SIG-M5 (cell line): ENCODE measurements at regions not wholly inside any gene's neighbourhood (a gene's known extent, or its start where the extent isn't known, plus 50 kb on each side); places are given as distances from the start of the nearest gene placed in this dataset.

Experiments
- DNase-seq: peaks from one replicate; lab custom pipeline; 2025; lab: John Stamatoyannopoulos, UW

DNA sequence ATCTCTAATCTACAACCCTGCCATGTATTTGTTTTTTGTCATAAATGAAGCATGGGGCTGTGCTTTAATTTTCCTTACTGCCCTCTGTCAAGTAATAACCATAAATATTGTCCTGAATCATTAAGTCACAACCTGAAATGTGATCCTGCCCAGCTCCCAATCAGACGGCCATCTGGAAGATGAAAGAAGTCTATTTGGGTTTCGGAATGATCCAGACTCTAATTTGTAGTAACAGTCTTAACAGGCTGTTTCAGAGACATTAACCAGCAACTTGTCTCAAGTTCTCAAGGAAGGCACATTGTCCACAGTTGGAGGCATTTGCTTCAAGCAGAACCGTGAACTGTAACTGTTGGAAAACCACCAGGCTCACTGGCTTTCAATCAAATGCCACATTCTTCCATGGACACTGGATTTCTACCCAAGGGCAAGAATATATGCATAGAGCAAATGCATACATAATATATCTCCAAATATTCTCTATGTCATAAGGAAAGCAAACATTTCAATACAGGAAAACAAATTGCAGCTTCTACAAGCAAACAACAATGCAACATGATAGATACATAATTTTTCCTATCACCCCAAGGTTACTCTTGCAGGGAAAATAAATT lies 405.2 kb upstream of the NPVF start:
- no peak for DNase-seq

DNA sequence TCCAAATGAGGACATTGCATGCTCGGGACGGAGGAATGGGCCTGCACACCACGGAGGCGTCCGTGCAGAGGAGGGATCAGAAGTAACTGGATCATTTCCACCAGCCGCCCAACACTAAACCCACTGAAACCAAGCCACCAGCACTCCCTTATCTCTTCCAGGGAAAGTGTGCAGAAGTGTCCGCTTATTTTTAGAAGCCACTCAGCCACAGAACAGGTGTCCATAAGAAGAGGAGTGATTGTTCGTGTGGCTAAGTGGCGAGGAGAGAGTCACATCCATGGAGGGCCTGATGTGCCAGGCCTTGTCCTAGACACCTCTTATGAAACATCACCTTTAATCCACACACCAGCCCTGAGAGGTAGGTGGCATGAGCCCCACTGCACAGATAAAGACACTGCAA lies 407.9 kb upstream of the NPVF start:
- no peak for DNase-seq

DNA sequence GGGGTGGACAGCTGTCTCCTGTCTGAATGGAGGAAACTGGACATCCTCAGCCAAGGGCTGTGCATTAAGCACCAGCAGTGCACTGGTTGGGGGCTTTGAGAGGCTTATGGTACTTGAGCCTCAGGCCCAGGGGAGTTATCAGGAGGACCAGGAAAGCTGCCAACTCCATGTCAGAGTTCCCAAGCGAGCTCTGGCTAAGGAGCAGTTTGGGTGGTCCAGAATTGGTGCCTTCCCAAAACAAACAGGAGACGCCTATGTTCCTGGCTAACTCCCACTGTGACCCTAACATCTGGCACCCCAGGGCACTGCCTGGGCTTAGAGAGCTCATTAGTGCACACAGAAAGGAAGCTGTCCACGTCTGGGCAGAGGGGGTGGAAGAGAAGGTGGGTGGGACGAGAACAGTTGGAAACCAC lies 408.6 kb upstream of the NPVF start:
- no peak for DNase-seq

DNA sequence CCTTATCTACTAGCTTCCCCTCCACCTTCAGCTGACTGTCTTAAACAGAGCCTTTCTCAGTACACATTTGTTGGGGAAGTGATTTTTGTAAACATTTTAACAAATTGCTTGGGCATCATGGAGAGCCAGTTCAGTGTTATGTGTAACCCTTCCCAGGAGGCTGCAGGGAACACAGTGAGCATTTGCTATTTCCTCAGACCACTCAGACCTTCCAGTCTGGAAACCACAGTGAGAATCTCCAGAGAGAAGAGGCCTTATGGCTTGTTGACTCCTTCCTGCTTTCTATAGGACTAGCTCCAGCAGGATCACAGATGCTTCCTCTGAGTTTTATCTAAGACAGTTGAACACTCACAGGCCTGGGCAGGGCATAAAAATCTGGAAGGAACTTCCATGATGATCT lies 409.8 kb upstream of the NPVF start:
- DNase-seq = no peak

DNA sequence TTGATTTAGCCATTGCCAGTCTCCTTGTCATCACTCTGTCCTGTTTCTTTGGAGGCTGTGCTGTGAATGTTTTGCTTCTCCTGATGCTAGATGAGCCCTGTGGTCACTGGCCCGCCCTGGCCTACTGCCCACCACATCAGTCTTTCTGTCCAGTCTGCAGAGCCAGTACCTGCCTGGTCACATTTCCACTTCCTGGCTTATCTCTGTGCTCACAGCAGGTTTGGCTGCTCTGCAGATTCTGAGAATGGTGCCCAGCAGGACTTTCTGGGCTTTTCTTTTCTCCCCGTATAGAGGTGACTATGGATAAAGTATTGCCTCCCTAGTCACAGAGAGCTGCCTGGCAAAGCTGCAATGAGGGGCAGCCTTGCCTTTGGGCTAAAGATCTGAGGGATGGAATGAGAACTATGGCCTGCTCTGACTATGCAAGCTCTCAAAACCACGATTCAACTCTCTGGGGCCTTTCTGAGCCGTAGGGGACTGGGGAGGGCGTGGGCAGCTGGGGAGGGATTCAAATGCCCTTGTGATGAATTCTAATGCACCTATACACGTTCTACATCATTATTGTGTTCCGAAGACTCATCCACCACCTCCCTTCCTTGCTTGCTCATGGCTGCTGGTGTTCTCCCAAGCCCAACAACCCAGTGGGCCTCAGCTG lies 410.4 kb upstream of the NPVF start:
- no peak for DNase-seq

DNA sequence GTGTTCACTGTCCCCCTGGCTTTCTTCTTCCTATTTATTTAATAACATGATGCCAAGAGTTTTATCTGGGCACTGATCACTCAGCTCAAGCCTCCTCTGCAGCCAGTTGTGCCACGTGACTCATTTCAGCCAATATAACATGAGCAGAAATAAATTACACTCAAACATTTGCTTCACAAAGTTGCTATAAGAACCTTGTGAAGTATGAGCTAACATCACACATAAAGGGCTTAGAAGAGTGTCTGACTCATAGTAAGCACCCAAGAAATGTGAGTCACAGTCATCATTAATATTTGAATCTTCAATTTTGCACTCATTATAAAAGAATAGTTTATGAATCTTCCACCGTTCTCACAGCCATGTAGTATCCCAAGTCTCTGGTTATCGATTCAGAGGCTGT lies 414.6 kb upstream of the NPVF start:
- no peak for DNase-seq

DNA sequence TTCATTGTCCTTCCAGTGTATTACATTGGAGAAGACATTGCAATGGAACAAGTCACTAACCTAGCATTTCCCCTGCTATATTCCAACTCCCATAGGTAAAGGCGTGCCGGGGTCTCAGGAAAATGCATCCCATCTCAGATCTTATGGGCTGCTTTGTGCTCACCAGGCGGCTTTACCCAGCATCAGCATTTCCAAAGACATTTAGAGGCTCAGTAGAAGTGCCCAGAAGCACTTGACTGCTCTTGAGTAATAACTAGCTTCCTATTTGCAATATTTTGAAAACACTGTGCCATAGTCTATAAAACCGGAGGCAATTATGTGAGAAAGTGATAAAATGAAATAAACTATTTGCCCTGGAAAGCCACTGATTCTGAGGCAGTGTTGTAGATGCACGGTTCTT lies 415.0 kb upstream of the NPVF start:
- no peak for DNase-seq

DNA sequence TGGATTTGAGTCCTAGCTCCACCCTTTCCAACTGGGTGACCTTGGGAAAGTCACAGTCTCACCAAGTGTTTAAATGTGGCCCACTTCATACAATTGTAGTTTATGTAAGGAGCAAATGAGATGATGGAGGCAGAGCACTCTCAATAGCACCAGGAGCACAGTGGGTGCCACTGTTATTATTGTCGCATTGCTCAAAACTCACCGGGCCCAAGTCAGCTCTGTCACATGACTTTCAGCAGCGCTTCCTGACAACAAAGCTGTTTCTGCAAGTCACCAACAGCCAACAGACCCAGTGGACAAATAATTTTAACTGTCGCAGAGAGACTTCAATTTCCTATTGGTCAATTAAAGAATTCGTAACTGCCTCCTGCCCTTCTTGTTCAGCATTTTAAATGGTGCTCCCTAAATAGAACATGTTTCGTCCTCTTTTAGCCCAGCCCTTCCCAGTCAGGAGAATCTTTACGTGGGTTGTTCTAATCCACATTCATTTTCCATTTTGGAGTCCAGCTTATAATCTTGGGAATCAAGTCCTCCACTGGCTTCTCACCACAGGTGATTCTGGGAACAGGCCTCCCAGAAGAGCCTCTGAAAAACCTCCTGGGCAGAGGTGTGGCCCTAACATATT lies 415.6 kb upstream of the NPVF start:
- DNase-seq = no peak

DNA sequence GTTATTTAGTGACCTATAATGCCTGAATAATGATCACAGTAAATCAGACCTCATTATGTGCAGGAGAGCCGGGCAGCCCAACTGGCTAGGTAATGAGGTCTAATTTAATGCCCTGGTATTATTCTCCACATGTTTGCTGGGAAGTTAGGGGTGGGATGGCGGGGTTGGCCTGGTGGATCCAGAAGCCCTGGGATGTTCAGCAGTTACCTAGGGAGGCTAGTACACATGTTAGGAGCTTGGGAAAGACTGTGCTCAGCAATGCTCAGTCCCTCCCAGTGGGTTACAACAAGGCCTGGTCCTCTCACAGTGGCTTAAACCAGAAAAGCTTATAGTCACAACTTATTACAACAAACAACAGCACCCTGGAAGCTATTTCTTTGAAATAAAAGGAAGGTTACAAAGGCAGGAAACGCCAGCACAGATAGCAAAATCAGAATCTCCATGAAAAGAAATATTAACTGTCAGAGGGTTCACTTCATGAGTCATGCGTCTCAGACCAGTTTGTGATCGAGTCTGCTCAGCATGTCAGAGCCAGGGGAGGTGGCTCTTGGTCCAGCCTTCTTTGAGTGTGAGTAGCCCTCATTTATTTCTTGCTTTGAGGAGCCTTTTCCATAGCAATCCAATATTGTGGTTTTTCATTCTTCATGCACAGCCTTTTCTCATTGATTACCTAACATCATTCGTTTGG lies 418.6 kb upstream of the NPVF start:
- no peak for DNase-seq

DNA sequence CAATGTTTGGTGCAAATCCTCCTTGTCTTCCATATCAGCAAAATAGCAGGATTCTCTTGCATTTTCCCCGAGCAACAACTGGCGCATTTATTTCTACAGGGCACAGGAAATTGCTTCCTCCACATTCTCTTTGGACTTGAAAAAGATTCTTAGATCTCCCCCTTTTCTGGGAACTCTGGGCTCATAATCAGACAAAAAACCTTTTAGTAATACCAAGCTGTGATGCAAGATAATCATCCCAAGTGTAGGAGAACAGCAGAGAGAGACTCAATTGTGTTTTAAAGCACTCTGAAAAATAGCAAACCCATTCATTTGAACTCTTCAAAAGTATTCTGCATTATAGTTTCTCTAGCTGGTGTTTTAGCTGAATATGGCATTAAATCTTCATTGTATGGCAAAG lies 419.6 kb upstream of the NPVF start:
- DNase-seq = no peak

DNA sequence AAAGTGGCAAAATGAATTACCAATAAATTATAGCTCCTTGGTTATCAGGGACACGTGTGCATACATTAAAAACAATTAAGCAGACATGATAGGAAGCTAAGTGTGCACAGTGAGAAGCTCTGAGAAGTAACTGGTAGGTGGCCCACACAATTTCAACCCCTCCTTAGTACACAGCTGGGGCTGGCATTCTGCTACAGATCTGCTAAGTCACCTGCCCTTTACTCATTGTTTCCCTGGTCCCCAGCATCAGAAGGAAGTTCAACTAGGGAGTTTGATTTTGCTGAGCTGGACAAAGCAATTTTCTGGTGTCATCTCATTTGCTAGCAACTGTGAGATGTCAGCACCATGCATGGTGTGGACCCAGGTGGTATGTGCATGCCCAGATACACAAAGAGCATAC lies 424.1 kb upstream of the NPVF start:
- DNase-seq = no peak

DNA sequence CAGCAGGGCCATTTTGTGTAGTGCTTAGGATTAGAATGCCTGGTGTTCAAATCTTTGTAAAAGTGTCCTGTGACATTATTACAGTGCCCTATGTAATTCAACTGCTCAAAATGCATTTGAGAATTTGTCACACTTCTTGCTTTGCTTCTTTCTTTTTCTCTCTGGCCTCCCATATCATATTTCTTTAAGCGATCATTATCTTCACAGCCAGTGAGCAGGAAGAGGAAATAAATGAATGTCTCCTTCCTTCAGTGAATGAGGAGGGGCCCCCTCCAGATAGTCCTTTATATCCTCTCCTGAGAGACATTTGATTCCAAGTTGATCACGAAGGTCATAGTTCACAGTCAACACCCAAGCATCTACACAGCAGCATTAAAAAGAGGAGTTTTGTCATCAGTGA lies 425.1 kb upstream of the NPVF start:
- no peak for DNase-seq

DNA sequence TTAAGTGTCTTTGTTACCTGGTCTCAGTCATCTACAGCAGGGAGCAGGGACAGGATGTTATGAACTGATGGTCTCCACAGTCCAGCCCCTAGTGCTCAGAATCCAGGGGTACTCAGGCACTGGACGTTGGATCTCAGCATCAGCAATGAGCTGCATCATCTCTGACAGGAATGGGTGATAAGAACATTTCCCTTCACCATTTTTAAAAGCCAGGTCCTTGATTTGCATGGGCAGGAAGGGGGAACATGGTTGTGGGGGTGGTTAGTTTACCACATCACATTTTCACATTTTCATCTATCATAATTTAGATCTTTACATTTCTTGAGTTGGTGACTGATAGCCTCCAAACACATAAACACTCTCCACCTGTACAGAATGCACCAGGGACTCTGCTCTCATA lies 427.8 kb upstream of the NPVF start:
- DNase-seq = no peak

DNA sequence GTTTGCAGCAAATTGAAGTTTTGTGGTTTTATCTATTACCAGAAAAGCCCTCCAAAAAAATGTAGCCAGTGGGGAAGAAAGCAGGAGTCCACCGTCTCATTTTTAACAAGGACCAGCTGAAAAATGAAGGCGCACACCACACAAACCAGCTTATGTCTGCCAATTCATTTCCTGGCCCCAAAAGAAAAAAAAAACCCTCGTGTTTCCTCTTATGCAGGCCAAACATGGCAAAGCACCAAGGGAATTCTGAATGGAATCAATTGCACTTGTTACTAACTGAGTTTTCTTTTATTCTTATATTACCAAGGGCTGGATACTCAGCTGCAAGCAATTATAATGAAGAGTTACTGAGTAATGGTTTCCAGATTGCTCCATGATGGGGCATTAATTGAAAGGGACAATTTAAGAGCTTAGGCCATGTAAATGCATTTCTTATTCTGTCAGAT lies 428.3 kb upstream of the NPVF start:
- no peak for DNase-seq

DNA sequence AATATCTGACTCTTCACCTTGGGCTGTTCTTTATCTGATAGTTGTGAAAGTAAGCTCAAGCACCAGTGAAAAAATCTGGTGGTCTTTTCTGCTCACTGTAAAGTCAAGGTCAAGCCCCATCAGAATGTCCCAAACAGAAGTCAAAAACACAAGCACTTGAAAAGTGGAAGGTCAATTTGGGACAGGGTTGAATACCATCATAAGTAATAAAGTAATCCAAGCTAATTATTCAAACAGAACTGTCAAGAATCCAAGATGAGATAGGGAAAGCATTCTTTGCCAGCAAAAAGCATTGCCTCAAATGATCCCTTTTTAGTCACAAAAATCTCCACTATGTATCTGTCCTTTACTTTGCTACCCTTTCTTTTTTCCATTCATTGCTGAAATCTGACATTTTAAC lies 430.1 kb upstream of the NPVF start:
- DNase-seq = no peak

DNA sequence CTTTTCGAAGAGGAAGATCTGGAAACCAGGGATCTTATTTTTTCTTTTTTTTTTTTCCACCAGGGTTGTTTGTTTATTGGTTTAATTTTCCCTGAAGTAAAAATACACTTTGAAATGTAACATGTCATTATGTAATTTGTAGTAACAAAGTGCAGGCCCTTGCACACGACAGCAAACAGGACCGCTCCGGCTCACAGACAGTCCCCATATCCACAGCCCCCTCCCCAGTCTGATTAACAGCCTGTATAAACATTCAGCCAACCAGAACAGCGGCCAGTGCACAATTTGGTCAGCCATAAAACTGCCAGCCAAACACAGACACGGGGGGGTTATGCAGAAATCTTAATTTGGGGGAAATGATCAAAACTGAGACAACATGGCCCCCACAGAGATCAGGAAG lies 431.6 kb upstream of the NPVF start:
- DNase-seq = no peak

DNA sequence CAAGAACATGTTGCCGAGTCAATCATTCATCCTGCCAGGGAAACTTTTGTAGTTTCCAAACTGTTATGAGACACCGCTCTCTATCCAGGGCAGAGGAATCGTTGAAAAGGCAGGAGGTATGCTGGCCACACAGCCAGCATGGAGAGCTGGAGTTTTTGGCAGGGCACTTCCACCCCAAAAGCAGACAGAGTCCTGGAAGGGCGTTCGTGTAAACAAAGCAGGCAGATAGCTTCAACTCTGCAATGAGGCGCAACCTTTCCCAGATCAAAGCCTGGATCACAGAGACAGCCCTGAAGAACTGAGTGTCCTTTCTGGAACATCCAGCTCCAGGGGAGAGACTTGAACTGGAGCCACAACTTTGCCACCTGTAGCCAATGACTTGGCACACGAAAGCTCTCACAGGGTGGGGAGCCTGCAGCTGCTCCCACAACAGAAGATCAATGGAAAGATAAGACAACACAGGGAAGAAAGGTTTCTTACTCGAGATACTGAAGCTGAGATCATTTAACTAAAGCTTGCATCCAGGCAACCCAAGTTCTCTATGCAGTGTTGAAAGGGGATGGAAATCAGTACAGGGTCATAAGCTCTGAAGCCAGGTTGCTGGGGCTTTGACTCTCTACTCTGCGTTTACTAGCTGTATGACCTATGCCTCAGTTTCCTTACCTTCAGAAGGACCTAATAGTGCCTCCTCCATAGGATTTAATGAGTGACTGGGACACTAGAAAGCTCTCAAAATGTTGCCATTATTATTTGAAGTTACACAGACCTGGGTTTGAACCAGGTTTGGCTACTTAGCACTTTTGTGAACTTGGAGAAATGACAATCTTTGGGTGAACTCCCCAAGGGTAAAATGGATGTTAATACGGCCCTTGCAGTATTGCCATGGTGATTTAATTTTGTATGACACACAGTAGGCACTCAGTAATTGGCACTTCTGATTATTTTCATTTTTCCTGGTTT lies 434.8 kb upstream of the NPVF start:
- DNase-seq = no peak

DNA sequence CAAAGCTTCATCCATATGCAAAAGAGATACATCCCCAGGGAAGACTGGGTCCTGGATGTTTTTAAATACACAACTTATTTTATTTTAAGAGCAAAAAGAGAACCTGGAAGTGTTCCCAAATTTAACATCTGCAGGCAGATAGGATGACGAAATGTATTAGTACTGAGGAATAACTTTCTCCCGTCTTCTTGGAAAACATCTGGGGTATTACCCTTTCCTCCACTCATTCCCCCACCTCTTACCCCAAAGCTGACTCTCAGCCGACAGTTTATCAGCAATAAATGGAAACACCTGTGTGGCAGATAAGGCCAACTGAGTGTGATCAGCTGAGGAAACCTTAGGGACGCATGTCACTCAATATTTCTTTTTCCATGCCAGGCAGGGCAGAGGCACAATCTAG lies 435.6 kb upstream of the NPVF start:
- DNase-seq = no peak

DNA sequence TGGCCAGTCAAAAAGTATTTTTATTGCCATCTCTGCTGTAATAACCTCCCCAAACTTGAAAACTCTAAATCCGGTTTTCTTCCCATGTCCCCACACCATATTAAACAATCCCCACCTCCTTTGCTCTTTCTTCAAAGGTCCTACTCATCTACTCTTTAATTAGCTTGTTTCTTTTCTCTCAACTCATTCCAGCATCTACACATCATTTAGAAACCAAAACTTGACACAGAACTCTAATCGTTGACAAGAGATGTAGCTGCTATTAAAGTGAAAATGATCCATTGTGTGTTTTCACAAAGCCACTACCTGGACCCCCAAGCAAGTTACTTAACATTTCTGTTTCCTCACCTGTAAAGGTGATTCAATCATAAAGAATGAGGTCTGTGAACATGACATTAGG lies 436.3 kb upstream of the NPVF start:
- no peak for DNase-seq

DNA sequence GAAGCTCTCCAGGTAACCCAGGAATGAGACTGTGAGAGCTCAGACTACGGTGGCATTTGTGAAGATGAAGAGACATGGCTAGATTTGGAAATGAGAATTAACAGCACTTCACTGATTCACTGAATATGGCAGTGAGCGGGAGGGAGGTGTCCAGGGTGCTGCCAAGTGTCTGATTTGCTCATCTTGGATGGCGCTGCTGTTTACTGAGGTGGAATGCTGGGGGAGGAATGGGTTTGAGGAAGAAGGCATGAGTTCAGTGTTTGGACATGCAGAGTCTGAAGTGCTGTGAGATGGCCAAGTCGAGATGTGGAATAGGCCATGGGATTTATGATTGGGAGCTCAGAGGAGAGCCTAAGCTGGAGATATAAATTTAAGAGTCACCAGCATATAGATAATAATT lies 437.1 kb upstream of the NPVF start:
- DNase-seq = no peak

DNA sequence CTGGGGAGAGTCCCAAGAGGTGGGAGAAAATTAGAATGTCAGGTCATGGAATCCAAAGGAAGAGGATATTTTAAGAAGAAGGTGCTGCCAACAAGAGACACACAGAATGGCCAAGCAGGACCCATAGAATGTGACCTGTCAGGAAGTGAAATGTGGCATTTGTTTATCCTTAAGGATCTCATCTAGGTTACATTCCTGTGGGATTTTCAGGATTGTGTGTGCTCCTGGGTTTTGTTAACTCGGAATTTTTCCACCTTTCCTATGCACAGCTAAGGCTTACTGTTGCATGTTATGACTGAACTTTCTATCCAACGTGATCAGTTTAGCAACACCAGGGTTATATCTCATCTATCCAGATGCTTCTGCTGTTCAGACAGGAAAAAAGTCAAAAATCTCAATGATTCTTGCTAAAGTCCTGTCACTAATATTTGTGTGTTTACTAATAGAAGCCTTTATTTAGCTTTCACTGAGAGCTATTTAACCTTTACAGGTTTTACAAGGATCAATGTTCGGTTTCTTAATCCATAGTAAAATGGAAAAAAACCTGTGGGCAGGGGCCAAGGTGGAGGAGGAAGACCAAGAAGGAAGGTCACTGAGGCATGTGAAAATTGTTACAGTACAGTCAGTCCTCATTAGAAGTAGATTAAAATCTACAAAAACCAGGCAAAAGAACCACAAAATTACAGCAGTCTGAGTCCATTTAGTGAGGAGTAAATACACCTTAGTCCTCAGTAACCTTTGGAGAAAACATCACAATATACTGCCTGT lies 437.8 kb upstream of the NPVF start:
- no peak for DNase-seq
